HEK293 (cell line): ENCODE measurements at regions not wholly inside any gene's neighbourhood (a gene's known extent, or its start where the extent isn't known, plus 50 kb on each side); places are given as distances from the start of the nearest gene placed in this dataset.

Experiments used
- IKZF3 ChIP-seq: fragments of 450-650 bp; IDR thresholded peaks from 2 replicates; pipeline ENCODE4 v1.5.0; 2018; ENCODE audit warnings: missing biosample characterization, mild to moderate bottlenecking, missing genetic modification characterization, moderate library complexity
- SP2 ChIP-seq: fragments of 450-650 bp; formaldehyde crosslinking; IDR thresholded peaks from 2 replicates; pipeline ENCODE4 v1.5.1; 2016; ENCODE audit warnings: missing biosample characterization, missing genetic modification characterization
- ZBTB48 ChIP-seq: fragments of 450-650 bp; formaldehyde crosslinking; IDR thresholded peaks from 2 replicates; pipeline ENCODE4 v1.5.1; 2016; ENCODE audit warnings: missing biosample characterization, missing genetic modification characterization
- ZBTB8A ChIP-seq: fragments of 450-650 bp; formaldehyde crosslinking; IDR thresholded peaks from 2 replicates; pipeline ENCODE4 v1.5.1; 2016; ENCODE audit warnings: missing biosample characterization, missing genetic modification characterization
- ZNF48 ChIP-seq: fragments of 450-650 bp; formaldehyde crosslinking; IDR thresholded peaks from 2 replicates; pipeline ENCODE4 v1.5.1; 2016; ENCODE audit warnings: missing biosample characterization, missing genetic modification characterization
- ZNF510 ChIP-seq: fragments of 450-650 bp; formaldehyde crosslinking; IDR thresholded peaks from 2 replicates; pipeline ENCODE4 v1.5.1; 2018; ENCODE audit warnings: mild to moderate bottlenecking, missing genetic modification characterization, missing biosample characterization; ENCODE audit not compliant: insufficient replicate concordance
- ZNF521 ChIP-seq: fragments of 450-650 bp; formaldehyde crosslinking; IDR thresholded peaks from 2 replicates; pipeline ENCODE4 v1.5.1; 2017; ENCODE audit warnings: missing biosample characterization, mild to moderate bottlenecking, missing genetic modification characterization
- TF ChIP-seq, protein P1 (sequence below): fragments of 450-650 bp; formaldehyde crosslinking; IDR thresholded peaks from 2 replicates; pipeline ENCODE4 v1.5.1; 2016; ENCODE audit warnings: missing biosample characterization, missing genetic modification characterization
- TF ChIP-seq, protein P2 (sequence below): fragments of 450-650 bp; formaldehyde crosslinking; IDR thresholded peaks from 2 replicates; pipeline ENCODE4 v1.5.1; 2016; ENCODE audit warnings: missing biosample characterization, missing genetic modification characterization

DNA sequence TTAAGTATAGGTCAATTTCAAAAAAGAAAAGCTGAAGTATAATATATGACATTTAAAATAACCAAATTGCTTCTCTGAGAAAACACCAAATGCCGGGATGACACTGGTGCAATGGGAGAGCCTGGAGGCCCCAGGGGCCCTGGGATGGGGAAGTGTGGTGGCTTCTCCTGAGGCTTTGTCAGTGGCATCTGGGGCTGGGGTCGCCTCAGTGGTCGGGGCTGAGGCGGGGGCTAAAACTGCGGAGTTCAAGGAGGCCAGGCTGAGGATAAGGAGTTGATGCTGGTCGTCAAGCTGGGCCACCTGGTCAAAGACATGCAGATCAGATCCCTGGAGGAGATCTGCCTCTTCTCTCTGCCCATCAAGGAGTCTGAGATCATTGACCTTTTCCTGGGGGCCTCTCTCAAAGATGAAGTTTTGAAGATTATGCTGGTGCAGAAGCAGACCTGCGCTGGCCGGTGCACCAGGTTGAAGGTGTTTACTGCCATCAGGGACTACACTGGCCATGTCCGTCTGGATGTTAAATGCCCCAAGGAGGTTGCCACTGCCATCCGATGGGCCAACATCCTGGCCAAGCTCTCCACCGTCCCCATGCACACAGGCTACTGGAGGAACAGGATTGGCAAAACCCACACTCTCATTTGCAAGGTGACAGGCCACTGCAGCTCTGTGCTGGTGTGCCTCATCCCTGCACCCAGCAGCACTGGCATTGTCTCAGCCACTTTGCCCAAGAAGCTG lies 660.1 kb upstream of the CCDC179 start:
- TF ChIP-seq, protein P1, sequence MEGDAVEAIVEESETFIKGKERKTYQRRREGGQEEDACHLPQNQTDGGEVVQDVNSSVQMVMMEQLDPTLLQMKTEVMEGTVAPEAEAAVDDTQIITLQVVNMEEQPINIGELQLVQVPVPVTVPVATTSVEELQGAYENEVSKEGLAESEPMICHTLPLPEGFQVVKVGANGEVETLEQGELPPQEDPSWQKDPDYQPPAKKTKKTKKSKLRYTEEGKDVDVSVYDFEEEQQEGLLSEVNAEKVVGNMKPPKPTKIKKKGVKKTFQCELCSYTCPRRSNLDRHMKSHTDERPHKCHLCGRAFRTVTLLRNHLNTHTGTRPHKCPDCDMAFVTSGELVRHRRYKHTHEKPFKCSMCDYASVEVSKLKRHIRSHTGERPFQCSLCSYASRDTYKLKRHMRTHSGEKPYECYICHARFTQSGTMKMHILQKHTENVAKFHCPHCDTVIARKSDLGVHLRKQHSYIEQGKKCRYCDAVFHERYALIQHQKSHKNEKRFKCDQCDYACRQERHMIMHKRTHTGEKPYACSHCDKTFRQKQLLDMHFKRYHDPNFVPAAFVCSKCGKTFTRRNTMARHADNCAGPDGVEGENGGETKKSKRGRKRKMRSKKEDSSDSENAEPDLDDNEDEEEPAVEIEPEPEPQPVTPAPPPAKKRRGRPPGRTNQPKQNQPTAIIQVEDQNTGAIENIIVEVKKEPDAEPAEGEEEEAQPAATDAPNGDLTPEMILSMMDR (tag by site-specific recombination) = no peak
- TF ChIP-seq ZNF521 (no peak), ZBTB48 (tag by site-specific recombination) (no peak), ZBTB8A (no peak), SP2 (tag by site-specific recombination) (no peak), IKZF3 (tag by site-specific recombination) (no peak), ZNF510 (no peak), ZNF48 (no peak)
- TF ChIP-seq, protein P2, sequence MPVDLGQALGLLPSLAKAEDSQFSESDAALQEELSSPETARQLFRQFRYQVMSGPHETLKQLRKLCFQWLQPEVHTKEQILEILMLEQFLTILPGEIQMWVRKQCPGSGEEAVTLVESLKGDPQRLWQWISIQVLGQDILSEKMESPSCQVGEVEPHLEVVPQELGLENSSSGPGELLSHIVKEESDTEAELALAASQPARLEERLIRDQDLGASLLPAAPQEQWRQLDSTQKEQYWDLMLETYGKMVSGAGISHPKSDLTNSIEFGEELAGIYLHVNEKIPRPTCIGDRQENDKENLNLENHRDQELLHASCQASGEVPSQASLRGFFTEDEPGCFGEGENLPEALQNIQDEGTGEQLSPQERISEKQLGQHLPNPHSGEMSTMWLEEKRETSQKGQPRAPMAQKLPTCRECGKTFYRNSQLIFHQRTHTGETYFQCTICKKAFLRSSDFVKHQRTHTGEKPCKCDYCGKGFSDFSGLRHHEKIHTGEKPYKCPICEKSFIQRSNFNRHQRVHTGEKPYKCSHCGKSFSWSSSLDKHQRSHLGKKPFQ (tag by site-specific recombination) = no peak
